H1 (cell line): ENCODE measurements at regions not wholly inside any gene's neighbourhood (a gene's known extent, or its start where the extent isn't known, plus 50 kb on each side); places are given as distances from the start of the nearest gene placed in this dataset.

Source experiments
- EP300 ChIP-seq, 2 experiments: IDR thresholded peaks; 1 replicate in 1 of 2; 2 replicates in 1 of 2; pipeline ENCODE4 v1.6.1; 2011 to 2012; ENCODE audit warnings: low read depth in 2 of 2, low read length in 2 of 2, mild to moderate bottlenecking in 2 of 2, borderline replicate concordance in 1 of 2, inconsistent platforms in 1 of 2, moderate library complexity in 1 of 2
- POLR2A ChIP-seq, 2 experiments: IDR thresholded peaks; 1 replicate in 1 of 2; 2 replicates in 1 of 2; pipeline ENCODE4 v1.6.1; 2011; ENCODE audit warnings: low read depth in 2 of 2, low read length in 2 of 2, mild to moderate bottlenecking in 2 of 2; ENCODE audit errors: control extremely low read depth in 1 of 2
- POLR2AphosphoS5 ChIP-seq: IDR thresholded peaks from 2 replicates; pipeline ENCODE4 v1.6.1; 2011; ENCODE audit warnings: low read depth, low read length
- TF ChIP-seq, protein P1 (sequence below), 3 experiments: IDR thresholded peaks; 1 replicate in 2 of 3; 2 replicates in 1 of 3; pipeline versions ENCODE4 v1.5.1 to v1.6.1; 2011; ENCODE audit warnings: low read length in 3 of 3, mild to moderate bottlenecking in 3 of 3, inconsistent platforms in 2 of 3, low read depth in 1 of 3, moderate library complexity in 1 of 3; ENCODE audit not compliant: insufficient read depth in 1 of 3; ENCODE audit errors: control extremely low read depth in 1 of 3

DNA sequence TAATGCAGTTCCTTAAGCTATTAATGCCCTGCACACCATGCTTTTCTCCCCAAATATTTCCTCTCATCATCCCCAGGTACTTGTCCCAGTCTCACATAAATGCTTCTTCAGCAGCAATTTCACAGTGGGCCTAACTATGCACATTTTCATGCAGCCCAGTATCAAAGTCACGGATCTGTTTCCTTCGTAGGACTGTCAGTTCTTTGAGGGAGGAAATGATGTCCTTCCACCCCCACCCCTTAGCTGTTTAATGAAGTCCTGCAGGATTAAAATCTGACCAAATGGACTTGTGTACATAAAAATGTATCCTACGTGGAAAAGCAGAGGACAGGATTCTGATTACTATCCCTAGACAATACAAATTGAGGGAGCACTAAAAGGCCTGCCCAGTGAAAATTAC lies 68.6 kb upstream of the ARGLU1 start:
- TF ChIP-seq, protein P1, sequence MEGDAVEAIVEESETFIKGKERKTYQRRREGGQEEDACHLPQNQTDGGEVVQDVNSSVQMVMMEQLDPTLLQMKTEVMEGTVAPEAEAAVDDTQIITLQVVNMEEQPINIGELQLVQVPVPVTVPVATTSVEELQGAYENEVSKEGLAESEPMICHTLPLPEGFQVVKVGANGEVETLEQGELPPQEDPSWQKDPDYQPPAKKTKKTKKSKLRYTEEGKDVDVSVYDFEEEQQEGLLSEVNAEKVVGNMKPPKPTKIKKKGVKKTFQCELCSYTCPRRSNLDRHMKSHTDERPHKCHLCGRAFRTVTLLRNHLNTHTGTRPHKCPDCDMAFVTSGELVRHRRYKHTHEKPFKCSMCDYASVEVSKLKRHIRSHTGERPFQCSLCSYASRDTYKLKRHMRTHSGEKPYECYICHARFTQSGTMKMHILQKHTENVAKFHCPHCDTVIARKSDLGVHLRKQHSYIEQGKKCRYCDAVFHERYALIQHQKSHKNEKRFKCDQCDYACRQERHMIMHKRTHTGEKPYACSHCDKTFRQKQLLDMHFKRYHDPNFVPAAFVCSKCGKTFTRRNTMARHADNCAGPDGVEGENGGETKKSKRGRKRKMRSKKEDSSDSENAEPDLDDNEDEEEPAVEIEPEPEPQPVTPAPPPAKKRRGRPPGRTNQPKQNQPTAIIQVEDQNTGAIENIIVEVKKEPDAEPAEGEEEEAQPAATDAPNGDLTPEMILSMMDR (IDR thresholded peaks at IDR 0.05; ENCODE audit: control extremely low read depth in 1 of 3, insufficient read depth in 1 of 3, low read depth in 1 of 3, low read length in 3 of 3): no peak
- TF ChIP-seq POLR2A (IDR thresholded peaks at IDR 0.05; ENCODE audit: control extremely low read depth in 1 of 2, low read depth in 2 of 2, low read length in 2 of 2) (no peak), EP300 (IDR thresholded peaks at IDR 0.05; ENCODE audit: borderline replicate concordance in 1 of 2, low read depth in 2 of 2, low read length in 2 of 2) (no peak), POLR2AphosphoS5 (no peak)
